ENCODE measurements at regions not wholly inside any gene's neighbourhood (a gene's known extent, or its start where the extent isn't known, plus 50 kb on each side); places are given as distances from the start of the nearest gene placed in this dataset.

GRCh38 chr4:122065149-122065548 is 87.0 kb upstream of the BLTP1 start:
- H3K27ac ChIP-seq (ENCODE audit: low read length), result no peak overlapping the region
- H4K20me1 ChIP-seq (ENCODE audit: insufficient read depth, low read length), result no peaks in the 10 kb centered on the region
- H2AFZ ChIP-seq (ENCODE audit: low read depth, low read length), result no peak overlapping the region
- H3K4me3 ChIP-seq (ENCODE audit: low read length), result no peak overlapping the region
- TF ChIP-seq CTCF (IDR thresholded peaks at IDR 0.05; ENCODE audit: low read depth, low read length) (no peak), EZH2phosphoT487 (IDR thresholded peaks at IDR 0.05; ENCODE audit: low read depth) (no peak)
- H3K79me2 ChIP-seq (ENCODE audit: low read length), result no peaks in the 10 kb centered on the region
- H3K9ac ChIP-seq (ENCODE audit: low read length), result no peak overlapping the region
- no peaks in the 10 kb centered on the region for H3K9me3 ChIP-seq (ENCODE audit: insufficient read depth, low read length)
- no peaks in the 10 kb centered on the region for H3K27me3 ChIP-seq (ENCODE audit: low read depth, low read length)
- no peaks in the 10 kb centered on the region for H3K4me1 ChIP-seq (ENCODE audit: low read length)
- H3K36me3 ChIP-seq (replicated peaks; ENCODE audit: low read depth, low read length), result no peaks in the 10 kb centered on the region
- H3K4me2 ChIP-seq (ENCODE audit: low read length), result no peak overlapping the region

- Histone ChIP-seq H3K79me2 (ENCODE audit: low read length) (no peaks in the 10 kb centered on the region), H3K9me3 (ENCODE audit: insufficient read depth, low read length) (no peaks in the 10 kb centered on the region), H4K20me1 (ENCODE audit: insufficient read depth, low read length) (no peaks in the 10 kb centered on the region), H2AFZ (ENCODE audit: low read depth, low read length) (no peak overlapping the region), H3K9ac (ENCODE audit: low read length) (no peak overlapping the region), H3K27me3 (ENCODE audit: low read depth, low read length) (no peaks in the 10 kb centered on the region), H3K4me2 (ENCODE audit: low read length) (no peak overlapping the region), H3K4me3 (ENCODE audit: low read length) (no peak overlapping the region), H3K36me3 (replicated peaks; ENCODE audit: low read depth, low read length) (no peaks in the 10 kb centered on the region), H3K4me1 (ENCODE audit: low read length) (no peaks in the 10 kb centered on the region), H3K27ac (ENCODE audit: low read length) (no peak overlapping the region)
- TF ChIP-seq EZH2phosphoT487 (IDR thresholded peaks at IDR 0.05; ENCODE audit: low read depth) (no peak), CTCF (IDR thresholded peaks at IDR 0.05; ENCODE audit: low read depth, low read length) (no peak)
These were observed 98.9 kb upstream of the BLTP1 start for GRCh38 chr4:122053186-122053585.

- no peak overlapping the region for H3K4me2 ChIP-seq (ENCODE audit: low read length)
- H3K9me3 ChIP-seq (ENCODE audit: insufficient read depth, low read length), result no peaks in the 10 kb centered on the region
- no peaks in the 10 kb centered on the region for H4K20me1 ChIP-seq (ENCODE audit: insufficient read depth, low read length)
- H3K27me3 ChIP-seq (ENCODE audit: low read depth, low read length), result no peaks in the 10 kb centered on the region
- H3K27ac ChIP-seq (ENCODE audit: low read length), result no peak overlapping the region
- no peak overlapping the region for H2AFZ ChIP-seq (ENCODE audit: low read depth, low read length)
- no peaks in the 10 kb centered on the region for H3K36me3 ChIP-seq (replicated peaks; ENCODE audit: low read depth, low read length)
- no peak for TF ChIP-seq EZH2phosphoT487 (IDR thresholded peaks at IDR 0.05; ENCODE audit: low read depth)
- no peak for TF ChIP-seq CTCF (IDR thresholded peaks at IDR 0.05; ENCODE audit: low read depth, low read length)
- no peaks in the 10 kb centered on the region for H3K79me2 ChIP-seq (ENCODE audit: low read length)
- H3K9ac ChIP-seq (ENCODE audit: low read length), result no peak overlapping the region
- H3K4me1 ChIP-seq (ENCODE audit: low read length), result no peaks in the 10 kb centered on the region
- H3K4me3 ChIP-seq (ENCODE audit: low read length), result no peak overlapping the region
These were observed 99.5 kb upstream of the BLTP1 start for GRCh38 chr4:122052677-122053076.

GRCh38 chr4:122050841-122051240 is 99.0 kb upstream of the TRPC3 start:
- Histone ChIP-seq H3K4me1 (ENCODE audit: low read length) (no peaks in the 10 kb centered on the region), H3K4me3 (ENCODE audit: low read length) (no peak overlapping the region), H4K20me1 (ENCODE audit: insufficient read depth, low read length) (no peaks in the 10 kb centered on the region), H3K27me3 (ENCODE audit: low read depth, low read length) (no peaks in the 10 kb centered on the region), H3K79me2 (ENCODE audit: low read length) (no peaks in the 10 kb centered on the region), H3K4me2 (ENCODE audit: low read length) (no peak overlapping the region), H3K27ac (ENCODE audit: low read length) (no peak overlapping the region), H3K36me3 (replicated peaks; ENCODE audit: low read depth, low read length) (no peaks in the 10 kb centered on the region), H3K9me3 (ENCODE audit: insufficient read depth, low read length) (no peaks in the 10 kb centered on the region), H3K9ac (ENCODE audit: low read length) (no peak overlapping the region), H2AFZ (ENCODE audit: low read depth, low read length) (no peak overlapping the region)
- no peak for TF ChIP-seq EZH2phosphoT487 (IDR thresholded peaks at IDR 0.05; ENCODE audit: low read depth)
- TF ChIP-seq CTCF (IDR thresholded peaks at IDR 0.05; ENCODE audit: low read depth, low read length), result no peak
